ENCODE measurements at regions not wholly inside any gene's neighbourhood (a gene's known extent, or its start where the extent isn't known, plus 50 kb on each side); places are given as distances from the start of the nearest gene placed in this dataset.

DNA sequence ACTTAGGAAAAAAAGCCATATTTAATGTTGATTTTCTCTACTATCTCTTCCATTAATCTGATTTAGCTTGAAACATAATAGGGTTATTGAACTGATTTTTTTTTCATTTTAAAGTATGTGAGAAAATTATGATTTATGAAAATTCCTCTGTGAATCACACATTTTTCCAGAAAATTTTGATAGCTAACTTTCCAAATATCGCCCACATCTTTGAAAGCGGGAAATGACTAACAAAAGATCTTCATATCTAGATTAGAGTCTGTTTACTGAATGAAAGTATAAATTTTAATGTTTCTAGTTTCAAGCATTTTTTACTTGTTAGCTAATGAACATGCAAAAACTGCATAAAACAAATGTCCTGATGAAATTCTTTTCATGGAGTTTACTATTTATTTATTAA is 97.4 kb downstream of the POSTN start:
- no peaks in the 10 kb centered on the region for H3K4me1 ChIP-seq (replicated peaks in 1 of 2)
- no peaks in the 10 kb centered on the region for H3K27me3 ChIP-seq
- no peak for DNase-seq
- intact Hi-C loops (cut with DNase I): no loop called here
- no peak for TF ChIP-seq POLR2A (IDR thresholded peaks at IDR 0.05)
- TF ChIP-seq CTCF (IDR thresholded peaks at IDR 0.05): no peak
- H3K36me3 ChIP-seq (replicated peaks in 1 of 2): no peaks in the 10 kb centered on the region
- no peak overlapping the region for H3K4me3 ChIP-seq
- no peak overlapping the region for H3K27ac ChIP-seq
- WGBS, 4 donors: 72 to 86% (median 76%) methylated on average over 2 of the region's 2 CpGs
- H3K9me3 ChIP-seq (replicated peaks in 1 of 3): no peaks in the 10 kb centered on the region

DNA sequence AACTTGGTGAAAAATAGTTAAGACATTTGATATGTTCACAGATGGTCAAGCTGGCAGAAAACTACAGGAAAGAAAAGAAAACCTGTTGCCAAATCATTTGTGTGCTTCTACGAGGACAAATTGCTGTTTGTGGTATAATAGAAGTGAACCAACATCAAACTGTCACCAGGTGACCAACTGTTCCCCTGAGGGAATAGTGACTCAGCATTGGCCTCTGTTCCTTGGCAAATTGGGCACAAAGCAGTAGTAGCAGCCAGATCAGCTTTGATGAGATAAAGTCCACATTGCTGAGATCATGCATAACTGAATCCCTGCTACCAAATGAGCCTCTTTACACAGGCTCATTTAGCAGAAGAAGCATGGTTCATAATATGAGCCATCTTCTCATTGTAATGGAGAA is 103.5 kb downstream of the POSTN start:
- Histone ChIP-seq H3K36me3 (replicated peaks in 1 of 2) (no peaks in the 10 kb centered on the region), H3K27me3 (no peaks in the 10 kb centered on the region), H3K27ac (no peak overlapping the region), H3K4me1 (replicated peaks in 1 of 2) (no peaks in the 10 kb centered on the region), H3K4me3 (no peak overlapping the region), H3K9me3 (replicated peaks in 1 of 3) (no peaks in the 10 kb centered on the region)
- 31 to 58% (median 45%) methylated on average over 1 of the region's 1 CpG for WGBS, 4 donors
- TF ChIP-seq CTCF (IDR thresholded peaks at IDR 0.05) (no peak), POLR2A (IDR thresholded peaks at IDR 0.05) (no peak)
- intact Hi-C loops (cut with DNase I): no loop called here
- DNase-seq: peak in 1 of 7 donors; percentile 73

- H3K4me3 ChIP-seq: no peak overlapping the region
- no peaks in the 10 kb centered on the region for H3K4me1 ChIP-seq (replicated peaks in 1 of 2)
- intact Hi-C loops (cut with DNase I): no loop called here
- no peak overlapping the region for H3K27ac ChIP-seq
- no peaks in the 10 kb centered on the region for H3K36me3 ChIP-seq (replicated peaks in 1 of 2)
- 81 to 85% (median 83%) methylated on average over 3 of the region's 3 CpGs for WGBS, 4 donors
- TF ChIP-seq CTCF (IDR thresholded peaks at IDR 0.05): no peak
- TF ChIP-seq POLR2A (IDR thresholded peaks at IDR 0.05): no peak
- DNase-seq: no peak
- no peaks in the 10 kb centered on the region for H3K9me3 ChIP-seq (replicated peaks in 1 of 3)
- H3K27me3 ChIP-seq: no peaks in the 10 kb centered on the region
Observed at GRCh38 chr13:37493775-37494174, 104.8 kb downstream of the POSTN start.

DNA sequence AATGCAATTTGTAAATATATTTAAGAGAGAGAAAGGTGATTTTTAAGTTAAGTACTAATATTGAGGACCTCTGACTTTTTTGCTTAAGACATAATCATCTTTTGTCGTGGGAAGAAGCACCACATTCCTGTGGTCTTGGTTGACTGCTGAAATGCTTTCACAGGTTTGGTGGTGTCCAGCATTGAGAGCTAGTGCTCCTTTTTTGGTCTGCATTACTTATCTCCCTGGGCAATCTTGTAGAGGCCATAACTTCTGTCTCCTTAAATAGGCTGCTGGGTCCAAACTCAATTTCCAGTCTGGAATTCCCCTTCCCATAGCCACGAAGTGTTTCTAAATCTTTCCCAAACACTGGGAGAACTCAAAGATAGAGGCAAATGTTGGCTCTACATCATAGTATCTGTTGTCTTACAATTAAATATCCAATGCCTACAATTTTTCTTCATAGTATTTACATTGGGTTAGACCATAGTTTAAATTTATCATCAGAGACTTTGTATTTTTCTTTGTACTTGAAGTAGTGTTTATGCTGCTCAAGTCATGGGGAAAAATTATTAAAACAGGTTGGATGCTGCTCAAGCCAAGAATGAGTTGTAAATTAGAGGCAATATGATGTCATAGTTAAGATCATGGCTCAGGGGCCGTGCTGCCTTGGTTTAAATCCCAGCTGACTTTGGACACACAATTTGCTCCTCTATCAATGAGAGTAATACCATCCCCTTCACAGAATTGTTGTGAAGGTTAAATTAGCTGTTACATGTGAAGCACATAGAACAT is 105.6 kb downstream of the POSTN start:
- Histone ChIP-seq H3K4me1 (replicated peaks in 1 of 2) (no peaks in the 10 kb centered on the region), H3K27me3 (no peaks in the 10 kb centered on the region), H3K27ac (no peak overlapping the region), H3K9me3 (replicated peaks in 1 of 3) (no peaks in the 10 kb centered on the region), H3K4me3 (no peak overlapping the region), H3K36me3 (replicated peaks in 1 of 2) (no peaks in the 10 kb centered on the region)
- WGBS, 4 donors: 49 to 65% (median 57%) methylated on average over 3 of the region's 3 CpGs
- DNase-seq: no peak
- TF ChIP-seq CTCF (IDR thresholded peaks at IDR 0.05): no peak
- TF ChIP-seq POLR2A (IDR thresholded peaks at IDR 0.05): no peak
- intact Hi-C loops (cut with DNase I): no loop called here
